ENCODE measurements at regions not wholly inside any gene's neighbourhood (a gene's known extent, or its start where the extent isn't known, plus 50 kb on each side); places are given as distances from the start of the nearest gene placed in this dataset.

DNA sequence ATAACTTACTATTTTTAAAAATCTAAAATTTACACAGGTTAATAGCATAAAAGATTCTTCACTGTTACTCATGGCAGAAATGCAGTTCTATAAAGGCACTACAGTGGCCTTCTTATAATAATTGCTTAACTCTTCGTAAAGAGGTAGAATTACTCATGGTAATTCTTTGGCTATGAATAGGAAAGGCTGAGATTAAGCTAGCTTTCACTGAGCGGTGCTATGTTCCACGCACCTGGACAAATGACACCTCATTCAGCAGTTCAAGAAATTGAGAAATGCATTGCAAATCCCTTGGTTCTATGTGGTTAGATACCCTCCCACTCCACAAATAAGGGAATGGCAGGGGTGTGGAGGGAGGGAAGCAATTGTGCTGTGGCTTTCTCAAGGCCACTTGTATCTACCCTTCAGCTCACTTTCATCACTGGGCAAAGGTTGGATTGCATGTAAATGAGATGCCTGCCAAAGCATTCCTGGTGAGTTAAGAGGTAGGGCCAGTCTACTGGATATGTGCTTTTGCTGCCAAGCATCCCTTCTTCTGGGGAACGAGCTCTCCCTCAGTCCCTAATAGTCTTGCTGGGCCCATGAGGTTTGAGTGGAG, 210.9 kb downstream of the TEX36 start:
- Histone ChIP-seq H3K27me3 (replicated peaks in 1 of 2; ENCODE audit: control insufficient read depth in 2 of 2, insufficient read depth in 2 of 2, low read length in 1 of 2) (peaks cover 1 to 2% of the 10 kb centered on the region in 2 experiments; a peak in 1 of 4 replicates), H3K4me2 (ENCODE audit: control insufficient read depth, insufficient read depth) (no peak overlapping the region), H3K4me3 (no peak overlapping the region), H2AFZ (ENCODE audit: control insufficient read depth, low read depth, low read length) (no peak overlapping the region), H3K36me3 (ENCODE audit: control insufficient read depth in 2 of 2, insufficient read depth in 2 of 2, low read length in 1 of 2) (no peaks in the 10 kb centered on the region), H3K27ac (ENCODE audit: control insufficient read depth, insufficient read depth) (no peak overlapping the region), H3K9ac (ENCODE audit: control insufficient read depth, insufficient read depth, low read length) (no peak overlapping the region), H3K4me1 (ENCODE audit: control insufficient read depth, insufficient read depth, low read length) (no peaks in the 10 kb centered on the region), H3K79me2 (ENCODE audit: control insufficient read depth, insufficient read depth, low read length) (no peaks in the 10 kb centered on the region), H4K20me1 (ENCODE audit: control insufficient read depth, insufficient read depth) (no peaks in the 10 kb centered on the region), H3K9me3 (replicated peaks; ENCODE audit: control insufficient read depth, insufficient read depth, low read length) (no peaks in the 10 kb centered on the region)
- no peak for ATAC-seq
- intact Hi-C loops (cut with micrococcal nuclease; ENCODE audit: unreplicated experiment) = no loop called here
- ChIA-PET CTCF (no interaction called here), SMC1A (ENCODE audit: uncharacterized antibody, unreplicated experiment) (interaction anchor here (1.1 kb wide), 1 partner anchor 424 kb away, joined by 3 read pairs; no protein-coding TSS in a partner anchor), RAD21 (ENCODE audit: unreplicated experiment) (no interaction called here), POLR2A (no interaction called here)
- FAIRE-seq = no peak
- in situ Hi-C loops (cut with MboI) = no loop called here
- no TSS peak for BruUV-seq (replicated peaks)
- TF ChIP-seq SUZ12 (IDR thresholded peaks at IDR 0.05; ENCODE audit: unreplicated experiment) = no peak
- no peak for TF ChIP-seq SMAD5 (IDR thresholded peaks at IDR 0.05; ENCODE audit: low read depth)
- TF ChIP-seq SIX5 (IDR thresholded peaks at IDR 0.05; ENCODE audit: low read depth, low read length, severe bottlenecking) = no peak
- no peak for TF ChIP-seq CBFB (IDR thresholded peaks at IDR 0.05; ENCODE audit: low read depth)
- no peak for TF ChIP-seq SRF (IDR thresholded peaks at IDR 0.05; ENCODE audit: low read depth in 2 of 2, low read length in 2 of 2)
- no peak for TF ChIP-seq GATAD2B (conservative IDR thresholded peaks at IDR 0.05; ENCODE audit: low read depth)
- TF ChIP-seq, protein P1, sequence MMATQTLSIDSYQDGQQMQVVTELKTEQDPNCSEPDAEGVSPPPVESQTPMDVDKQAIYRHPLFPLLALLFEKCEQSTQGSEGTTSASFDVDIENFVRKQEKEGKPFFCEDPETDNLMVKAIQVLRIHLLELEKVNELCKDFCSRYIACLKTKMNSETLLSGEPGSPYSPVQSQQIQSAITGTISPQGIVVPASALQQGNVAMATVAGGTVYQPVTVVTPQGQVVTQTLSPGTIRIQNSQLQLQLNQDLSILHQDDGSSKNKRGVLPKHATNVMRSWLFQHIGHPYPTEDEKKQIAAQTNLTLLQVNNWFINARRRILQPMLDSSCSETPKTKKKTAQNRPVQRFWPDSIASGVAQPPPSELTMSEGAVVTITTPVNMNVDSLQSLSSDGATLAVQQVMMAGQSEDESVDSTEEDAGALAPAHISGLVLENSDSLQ (IDR thresholded peaks at IDR 0.05) = no peak
- TF ChIP-seq CHD4 (IDR thresholded peaks at IDR 0.05) = no peak
- TF ChIP-seq EZH2 (IDR thresholded peaks at IDR 0.05; ENCODE audit: borderline replicate concordance, control insufficient read depth, low read depth, low read length) = no peak
- no peak for TF ChIP-seq BHLHE40 (IDR thresholded peaks at IDR 0.05; ENCODE audit: borderline replicate concordance in 1 of 2, low read depth in 2 of 2, low read length in 1 of 2)
- TF ChIP-seq, protein P2, sequence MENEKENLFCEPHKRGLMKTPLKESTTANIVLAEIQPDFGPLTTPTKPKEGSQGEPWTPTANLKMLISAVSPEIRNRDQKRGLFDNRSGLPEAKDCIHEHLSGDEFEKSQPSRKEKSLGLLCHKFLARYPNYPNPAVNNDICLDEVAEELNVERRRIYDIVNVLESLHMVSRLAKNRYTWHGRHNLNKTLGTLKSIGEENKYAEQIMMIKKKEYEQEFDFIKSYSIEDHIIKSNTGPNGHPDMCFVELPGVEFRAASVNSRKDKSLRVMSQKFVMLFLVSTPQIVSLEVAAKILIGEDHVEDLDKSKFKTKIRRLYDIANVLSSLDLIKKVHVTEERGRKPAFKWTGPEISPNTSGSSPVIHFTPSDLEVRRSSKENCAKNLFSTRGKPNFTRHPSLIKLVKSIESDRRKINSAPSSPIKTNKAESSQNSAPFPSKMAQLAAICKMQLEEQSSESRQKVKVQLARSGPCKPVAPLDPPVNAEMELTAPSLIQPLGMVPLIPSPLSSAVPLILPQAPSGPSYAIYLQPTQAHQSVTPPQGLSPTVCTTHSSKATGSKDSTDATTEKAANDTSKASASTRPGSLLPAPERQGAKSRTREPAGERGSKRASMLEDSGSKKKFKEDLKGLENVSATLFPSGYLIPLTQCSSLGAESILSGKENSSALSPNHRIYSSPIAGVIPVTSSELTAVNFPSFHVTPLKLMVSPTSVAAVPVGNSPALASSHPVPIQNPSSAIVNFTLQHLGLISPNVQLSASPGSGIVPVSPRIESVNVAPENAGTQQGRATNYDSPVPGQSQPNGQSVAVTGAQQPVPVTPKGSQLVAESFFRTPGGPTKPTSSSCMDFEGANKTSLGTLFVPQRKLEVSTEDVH (IDR thresholded peaks at IDR 0.05; ENCODE audit: low read depth, partially characterized antibody) = no peak
- TF ChIP-seq ZZZ3 (IDR thresholded peaks at IDR 0.05; ENCODE audit: control insufficient read depth, insufficient read length, low read depth) = no peak
- no peak for TF ChIP-seq TCF12 (IDR thresholded peaks at IDR 0.05; ENCODE audit: low read depth, low read length)
- no peak for TF ChIP-seq STAT1 (conservative IDR thresholded peaks at IDR 0.05)
- TF ChIP-seq ZNF207 (IDR thresholded peaks at IDR 0.05; ENCODE audit: borderline replicate concordance) = no peak
- no peak for TF ChIP-seq SREBF2 (IDR thresholded peaks at IDR 0.05; ENCODE audit: low read length)
- TF ChIP-seq SUPT20H (IDR thresholded peaks at IDR 0.05; ENCODE audit: borderline replicate concordance, control insufficient read depth, low read depth, low read length) = no peak
- DNase-seq (ENCODE audit: low read depth, low spot score) = no peak
- WGBS (ENCODE audit: insufficient coverage, insufficient replicate concordance, low lambda C conversion rate, missing lambda C conversion rate) = 18% methylated on average over 4 of the region's 4 CpGs
